ENCODE measurements at regions not wholly inside any gene's neighbourhood (a gene's known extent, or its start where the extent isn't known, plus 50 kb on each side); places are given as distances from the start of the nearest gene placed in this dataset.

- no peaks in the 10 kb centered on the region for H3K36me3 ChIP-seq (replicated peaks in 1 of 2; ENCODE audit: control insufficient read depth in 1 of 2, insufficient read depth in 2 of 2, low read length in 2 of 2)
- no peak overlapping the region for H3K27ac ChIP-seq (ENCODE audit: extremely low read length, insufficient read depth, low read length)
- 3% methylated on average over 1 of the region's 1 CpG for WGBS (ENCODE audit: low lambda C conversion rate)
- in situ Hi-C loops (cut with HindIII; ENCODE audit: extremely low pct_ligation_motif_present, low pct_unique_long_range_greater_than_20kb) (no loop called here), intact Hi-C loops (cut with micrococcal nuclease; ENCODE audit: unreplicated experiment) (no loop called here)
- no peaks in the 10 kb centered on the region for H3K9me3 ChIP-seq (ENCODE audit: low read length)
- no peak overlapping the region for H3K4me3 ChIP-seq (replicated peaks in 1 of 3; ENCODE audit: insufficient read depth in 1 of 3, low read depth in 2 of 3, low read length in 3 of 3)
- ATAC-seq = no peak
- no peak overlapping the region for H3K9ac ChIP-seq (ENCODE audit: insufficient read depth, low read depth, low read length)
- H3K4me2 ChIP-seq (ENCODE audit: low read depth, low read length) = no peak overlapping the region
- H3K4me1 ChIP-seq (ENCODE audit: insufficient read depth, low read length) = no peaks in the 10 kb centered on the region
- no peaks in the 10 kb centered on the region for H4K20me1 ChIP-seq (ENCODE audit: insufficient read depth, low read length)
- FAIRE-seq = no peak
- no peak for DNase-seq (ENCODE audit: low spot score)
- no peak overlapping the region for H2AFZ ChIP-seq (ENCODE audit: low read length)
- H3K27me3 ChIP-seq (ENCODE audit: control insufficient read depth in 1 of 2, insufficient read depth in 2 of 2, low read length in 2 of 2) = no peaks in the 10 kb centered on the region; a peak in 1 of 5 replicates
- no peak for TF ChIP-seq ELF3 (CRISPR knock-in tag; IDR thresholded peaks at IDR 0.05)
- no peak for TF ChIP-seq ZKSCAN1 (IDR thresholded peaks at IDR 0.05; ENCODE audit: low read length)
- TF ChIP-seq HCFC1 (IDR thresholded peaks at IDR 0.05; ENCODE audit: low read depth, low read length) = no peak
- TF ChIP-seq SMC3 (IDR thresholded peaks at IDR 0.05; ENCODE audit: low read length) = no peak
- TF ChIP-seq ZNF382 (CRISPR knock-in tag; IDR thresholded peaks at IDR 0.05; ENCODE audit: borderline replicate concordance) = no peak
- no peak for TF ChIP-seq RAD51 (IDR thresholded peaks at IDR 0.05; ENCODE audit: borderline replicate concordance)
- no peak for TF ChIP-seq STAT5B (CRISPR knock-in tag; IDR thresholded peaks at IDR 0.05)
- no peak for TF ChIP-seq ZFP41 (CRISPR knock-in tag; IDR thresholded peaks at IDR 0.05; ENCODE audit: borderline replicate concordance)
- no peak for TF ChIP-seq AGO2 (optimal IDR thresholded peaks at IDR 0.05; ENCODE audit: low read depth, low read length)
- no peak for TF ChIP-seq GTF3A (CRISPR knock-in tag; conservative IDR thresholded peaks at IDR 0.05)
- TF ChIP-seq TSC22D2 (CRISPR knock-in tag; IDR thresholded peaks at IDR 0.05; ENCODE audit: borderline replicate concordance) = no peak
- POLR2A ChIA-PET = no interaction called here
- no TSS peak for BruUV-seq (replicated peaks)
- CTCF ChIA-PET (ENCODE audit: low intra/inter-chr PET ratio, low total read pairs) = no interaction called here
- H3K79me2 ChIP-seq (ENCODE audit: insufficient read depth, low read length) = no peaks in the 10 kb centered on the region
Observed at GRCh38 chr3:38907426-38907825, 91.4 kb upstream of the SCN10A start.

- Histone ChIP-seq H3K9me3 (ENCODE audit: low read length) (no peaks in the 10 kb centered on the region), H3K79me2 (ENCODE audit: insufficient read depth, low read length) (no peaks in the 10 kb centered on the region), H3K27ac (ENCODE audit: extremely low read length, insufficient read depth, low read length) (no peak overlapping the region), H3K4me1 (ENCODE audit: insufficient read depth, low read length) (no peaks in the 10 kb centered on the region), H3K4me3 (replicated peaks in 1 of 3; ENCODE audit: insufficient read depth in 1 of 3, low read depth in 2 of 3, low read length in 3 of 3) (no peak overlapping the region), H3K27me3 (ENCODE audit: control insufficient read depth in 1 of 2, insufficient read depth in 2 of 2, low read length in 2 of 2) (no peaks in the 10 kb centered on the region), H3K4me2 (ENCODE audit: low read depth, low read length) (no peak overlapping the region), H4K20me1 (ENCODE audit: insufficient read depth, low read length) (no peaks in the 10 kb centered on the region), H3K36me3 (replicated peaks in 1 of 2; ENCODE audit: control insufficient read depth in 1 of 2, insufficient read depth in 2 of 2, low read length in 2 of 2) (no peaks in the 10 kb centered on the region), H2AFZ (ENCODE audit: low read length) (no peak overlapping the region), H3K9ac (ENCODE audit: insufficient read depth, low read depth, low read length) (no peak overlapping the region)
- DNase-seq (ENCODE audit: low spot score) (no peak), ATAC-seq (no peak), FAIRE-seq (no peak)
- in situ Hi-C loops (cut with HindIII; ENCODE audit: extremely low pct_ligation_motif_present, low pct_unique_long_range_greater_than_20kb) = no loop called here
- WGBS (ENCODE audit: low lambda C conversion rate) = 17% methylated on average over 4 of the region's 4 CpGs
- ChIA-PET CTCF (ENCODE audit: low intra/inter-chr PET ratio, low total read pairs) (no interaction called here), POLR2A (no interaction called here)
- intact Hi-C loops (cut with micrococcal nuclease; ENCODE audit: unreplicated experiment) = no loop called here
- BruUV-seq (replicated peaks) = no TSS peak
- no peak for TF ChIP-seq ZHX1 (CRISPR knock-in tag; IDR thresholded peaks at IDR 0.05; ENCODE audit: low read depth)
- TF ChIP-seq MAFK (conservative IDR thresholded peaks at IDR 0.05 in 1 of 2, IDR thresholded peaks at IDR 0.05 in 1 of 2; ENCODE audit: low read length in 2 of 2) = 0 out of 4 replicates have a peak, but pooled peaks of 1 of the 2 experiments have one; percentile 33
- no peak for TF ChIP-seq MEIS2 (CRISPR knock-in tag; IDR thresholded peaks at IDR 0.05)
- TF ChIP-seq ZNF234 (CRISPR knock-in tag; conservative IDR thresholded peaks at IDR 0.05) = no peak
- TF ChIP-seq ZMYM3 (CRISPR knock-in tag; IDR thresholded peaks at IDR 0.05) = no peak
Observed at GRCh38 chr3:38890426-38890825, 74.4 kb upstream of the SCN10A start.
